Hepatocyte (in vitro differentiated cells): ENCODE measurements at regions not wholly inside any gene's neighbourhood (a gene's known extent, or its start where the extent isn't known, plus 50 kb on each side); places are given as distances from the start of the nearest gene placed in this dataset.
A peak's percentile ranks its signal among the peaks of the same experiment; 100 is the strongest.

Experiments used
- DNase-seq: peaks from one replicate; pipeline ENCODE4 v3.0.0-alpha.2; 2016; ENCODE audit warnings: low spot score
- H2AFZ ChIP-seq: fragments of 200-600 bp; sonication (generic); 2 replicates; pipeline ENCODE4 v1.6.0; 2016; ENCODE audit warnings: antibody characterized with exemption, mild to moderate bottlenecking
- H3K27ac ChIP-seq: fragments of 200-600 bp; sonication (generic); 2 replicates; pipeline ENCODE4 v1.5.1; 2016; ENCODE audit warnings: mild to moderate bottlenecking
- H3K27me3 ChIP-seq: fragments of 200-600 bp; sonication (generic); 2 replicates; pipeline ENCODE4 v1.6.1; 2016
- H3K36me3 ChIP-seq: fragments of 200-600 bp; sonication (generic); replicated peaks from 2 replicates; pipeline ENCODE4 v1.5.1; 2016; ENCODE audit warnings: low read depth; ENCODE audit not compliant: insufficient read depth
- H3K4me1 ChIP-seq: fragments of 200-600 bp; sonication (generic); 2 replicates; pipeline ENCODE4 v1.5.1; 2016; ENCODE audit warnings: mild to moderate bottlenecking, moderate library complexity; ENCODE audit not compliant: insufficient read depth
- H3K4me2 ChIP-seq: fragments of 200-600 bp; sonication (generic); 2 replicates; pipeline ENCODE4 v1.6.0; 2016
- H3K4me3 ChIP-seq: fragments of 200-600 bp; sonication (generic); 2 replicates; pipeline ENCODE4 v1.5.1; 2016; ENCODE audit warnings: mild to moderate bottlenecking
- H3K79me2 ChIP-seq: fragments of 200-600 bp; sonication (generic); 2 replicates; pipeline ENCODE4 v1.6.0; 2017; ENCODE audit warnings: mild to moderate bottlenecking
- H3K9me2 ChIP-seq: fragments of 200-600 bp; sonication (generic); replicated peaks from 2 replicates; pipeline ENCODE4 v1.6.0; 2017; ENCODE audit warnings: mild to moderate bottlenecking; ENCODE audit not compliant: insufficient read depth
- H3K9me3 ChIP-seq: fragments of 200-600 bp; sonication (generic); 2 replicates; pipeline ENCODE4 v1.5.1; 2016; ENCODE audit warnings: low read depth, mild to moderate bottlenecking
- H4K20me1 ChIP-seq: fragments of 200-600 bp; sonication (generic); 2 replicates; pipeline ENCODE4 v1.6.0; 2016; ENCODE audit warnings: mild to moderate bottlenecking; ENCODE audit not compliant: insufficient read depth, poor library complexity, severe bottlenecking
- EZH2 ChIP-seq: fragments of 200-600 bp; sonication (generic); IDR thresholded peaks from 2 replicates; pipeline ENCODE4 v1.6.1; 2016; ENCODE audit warnings: antibody characterized with exemption, mild to moderate bottlenecking, borderline replicate concordance
- EZH2phosphoT487 ChIP-seq: fragments of 200-600 bp; sonication (generic); IDR thresholded peaks from one replicate; pipeline ENCODE4 v1.6.1; 2018; ENCODE audit warnings: antibody characterized with exemption, mild to moderate bottlenecking, low read depth, moderate library complexity; ENCODE audit not compliant: unreplicated experiment, severe bottlenecking
- WGBS: methylation state at CpG from one replicate; pipeline ENCODE4 v1.1.6; 2016; ENCODE audit warnings: low lambda C conversion rate; ENCODE audit errors: missing lambda C conversion rate; 5-methylcytosine and 5-hydroxymethylcytosine counted together
- TF ChIP-seq, protein P1 (sequence below): fragments of 200-600 bp; sonication (generic); IDR thresholded peaks from 2 replicates; pipeline ENCODE4 v1.5.1; 2016; ENCODE audit warnings: antibody characterized with exemption, mild to moderate bottlenecking; ENCODE audit not compliant: poor library complexity

DNA sequence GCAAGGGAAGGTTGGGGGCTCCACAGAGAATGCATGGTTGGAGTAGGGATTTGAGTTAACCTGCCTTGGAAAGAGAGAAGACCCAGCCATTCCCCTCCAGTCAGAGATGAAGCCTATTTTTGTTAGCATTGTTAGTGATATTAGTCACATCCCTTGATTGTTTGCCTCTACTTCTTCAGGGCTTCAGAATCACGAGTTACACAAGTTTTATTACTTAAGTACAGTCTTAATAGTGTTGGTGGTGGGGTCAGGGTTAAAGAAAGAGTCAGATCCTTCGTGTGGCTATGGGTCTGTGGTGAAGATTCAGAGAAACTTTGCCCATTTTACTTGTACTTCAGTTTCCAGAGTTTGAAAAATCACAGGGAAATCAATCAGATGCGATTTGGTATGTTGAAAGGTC is 363.1 kb downstream of the LRIG3 start:
- peak overlapping the region; percentile 57 for H3K27ac ChIP-seq
- H4K20me1 ChIP-seq: no peaks in the 10 kb centered on the region
- H3K9me2 ChIP-seq: no peaks in the 10 kb centered on the region
- WGBS: 40% methylated on average over 3 of the region's 3 CpGs
- no peaks in the 10 kb centered on the region for H3K79me2 ChIP-seq
- peak overlapping the region; percentile 28 for H3K4me2 ChIP-seq
- no peaks in the 10 kb centered on the region for H3K27me3 ChIP-seq
- DNase-seq: peak; percentile 13
- TF ChIP-seq, protein P1, sequence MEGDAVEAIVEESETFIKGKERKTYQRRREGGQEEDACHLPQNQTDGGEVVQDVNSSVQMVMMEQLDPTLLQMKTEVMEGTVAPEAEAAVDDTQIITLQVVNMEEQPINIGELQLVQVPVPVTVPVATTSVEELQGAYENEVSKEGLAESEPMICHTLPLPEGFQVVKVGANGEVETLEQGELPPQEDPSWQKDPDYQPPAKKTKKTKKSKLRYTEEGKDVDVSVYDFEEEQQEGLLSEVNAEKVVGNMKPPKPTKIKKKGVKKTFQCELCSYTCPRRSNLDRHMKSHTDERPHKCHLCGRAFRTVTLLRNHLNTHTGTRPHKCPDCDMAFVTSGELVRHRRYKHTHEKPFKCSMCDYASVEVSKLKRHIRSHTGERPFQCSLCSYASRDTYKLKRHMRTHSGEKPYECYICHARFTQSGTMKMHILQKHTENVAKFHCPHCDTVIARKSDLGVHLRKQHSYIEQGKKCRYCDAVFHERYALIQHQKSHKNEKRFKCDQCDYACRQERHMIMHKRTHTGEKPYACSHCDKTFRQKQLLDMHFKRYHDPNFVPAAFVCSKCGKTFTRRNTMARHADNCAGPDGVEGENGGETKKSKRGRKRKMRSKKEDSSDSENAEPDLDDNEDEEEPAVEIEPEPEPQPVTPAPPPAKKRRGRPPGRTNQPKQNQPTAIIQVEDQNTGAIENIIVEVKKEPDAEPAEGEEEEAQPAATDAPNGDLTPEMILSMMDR: no peak
- TF ChIP-seq EZH2phosphoT487 (no peak), EZH2 (no peak)
- no peak overlapping the region for H3K4me3 ChIP-seq
- H3K4me1 ChIP-seq: no peaks in the 10 kb centered on the region
- H2AFZ ChIP-seq: no peak overlapping the region
- no peaks in the 10 kb centered on the region for H3K9me3 ChIP-seq
- H3K36me3 ChIP-seq: no peaks in the 10 kb centered on the region

GRCh38 chr12:58557661-58558060 is 362.6 kb downstream of the LRIG3 start:
- H3K27ac ChIP-seq: peak overlapping the region; percentile 57
- H3K9me2 ChIP-seq: no peaks in the 10 kb centered on the region
- no peak overlapping the region for H2AFZ ChIP-seq
- H3K36me3 ChIP-seq: no peaks in the 10 kb centered on the region
- H3K27me3 ChIP-seq: no peaks in the 10 kb centered on the region
- no peak for DNase-seq
- no peaks in the 10 kb centered on the region for H3K79me2 ChIP-seq
- H3K9me3 ChIP-seq: no peaks in the 10 kb centered on the region
- TF ChIP-seq EZH2 (no peak), EZH2phosphoT487 (no peak)
- TF ChIP-seq, protein P1: no peak
- peak overlapping the region; percentile 28 for H3K4me2 ChIP-seq
- H4K20me1 ChIP-seq: no peaks in the 10 kb centered on the region
- no peak overlapping the region for H3K4me3 ChIP-seq
- no peaks in the 10 kb centered on the region for H3K4me1 ChIP-seq
- WGBS: 72% methylated on average over 1 of the region's 1 CpG

DNA sequence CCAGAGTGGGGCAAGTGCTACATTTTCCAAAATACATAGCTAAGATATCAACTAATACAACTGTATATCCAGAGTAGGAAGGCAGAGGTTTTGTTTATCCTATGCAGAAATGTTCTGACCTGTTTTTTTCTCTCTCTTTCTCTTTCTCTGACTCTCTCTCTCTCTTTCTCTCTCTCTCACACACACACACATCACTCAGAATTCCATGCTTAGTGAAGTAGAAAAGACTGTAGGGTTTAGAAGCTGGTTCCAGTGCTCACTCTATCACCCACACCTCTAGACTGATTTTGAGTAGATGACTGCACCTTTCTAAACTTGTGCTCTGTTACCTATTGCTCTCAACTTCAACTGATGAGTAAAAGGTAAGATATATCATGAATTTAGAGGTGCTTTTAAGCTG is 356.7 kb downstream of the LRIG3 start:
- no peaks in the 10 kb centered on the region for H3K79me2 ChIP-seq
- no peaks in the 10 kb centered on the region for H4K20me1 ChIP-seq
- no peak overlapping the region for H3K4me2 ChIP-seq
- H3K9me2 ChIP-seq: no peaks in the 10 kb centered on the region
- H3K9me3 ChIP-seq: no peaks in the 10 kb centered on the region
- H3K4me1 ChIP-seq: no peaks in the 10 kb centered on the region
- no peak overlapping the region for H3K27ac ChIP-seq
- no peaks in the 10 kb centered on the region for H3K27me3 ChIP-seq
- H3K4me3 ChIP-seq: no peak overlapping the region
- no peak overlapping the region for H2AFZ ChIP-seq
- TF ChIP-seq, protein P1: no peak
- TF ChIP-seq EZH2 (no peak), EZH2phosphoT487 (no peak)
- no peaks in the 10 kb centered on the region for H3K36me3 ChIP-seq
- no peak for DNase-seq

DNA sequence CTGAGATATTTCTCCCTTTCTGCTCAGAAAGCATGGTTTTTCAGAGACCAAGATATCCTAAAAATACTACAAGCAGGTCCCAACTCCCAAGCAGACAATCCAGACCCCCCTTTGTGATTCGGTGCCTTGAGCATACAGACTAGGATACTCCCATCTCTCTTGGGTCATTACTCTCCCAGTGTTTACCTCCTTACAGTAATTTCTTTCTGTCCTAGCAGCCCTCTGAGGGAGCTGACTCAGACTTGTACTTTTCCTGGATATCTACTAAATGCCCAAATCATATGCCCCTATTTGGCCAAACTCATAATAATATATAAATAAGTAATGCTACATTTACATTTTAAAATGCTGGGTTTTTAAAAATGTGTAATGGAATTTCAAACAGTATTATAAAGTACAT is 355.6 kb downstream of the LRIG3 start:
- Histone ChIP-seq H4K20me1 (no peaks in the 10 kb centered on the region), H3K27me3 (no peaks in the 10 kb centered on the region), H2AFZ (no peak overlapping the region), H3K9me2 (no peaks in the 10 kb centered on the region), H3K79me2 (no peaks in the 10 kb centered on the region), H3K4me2 (no peak overlapping the region), H3K27ac (no peak overlapping the region), H3K4me1 (no peaks in the 10 kb centered on the region), H3K9me3 (no peaks in the 10 kb centered on the region), H3K36me3 (no peaks in the 10 kb centered on the region), H3K4me3 (no peak overlapping the region)
- no peak for DNase-seq
- 79% methylated on average over 1 of the region's 1 CpG for WGBS
- TF ChIP-seq, protein P1: no peak
- no peak for TF ChIP-seq EZH2
- no peak for TF ChIP-seq EZH2phosphoT487
